CD14-positive monocyte (primary cell): ENCODE measurements at regions not wholly inside any gene's neighbourhood (a gene's known extent, or its start where the extent isn't known, plus 50 kb on each side); places are given as distances from the start of the nearest gene placed in this dataset.

Experiments
- DNase-seq, 3 donors: peaks; one replicate each; pipeline ENCODE4 v3.0.0-alpha.2; 2011 to 2022
- H2AFZ ChIP-seq: 2 replicates; pipeline ENCODE4 v1.6.0; 2012; ENCODE audit warnings: mild to moderate bottlenecking, low read depth, low read length, inconsistent platforms; ENCODE audit not compliant: insufficient read depth, poor library complexity, severe bottlenecking
- H3K27ac ChIP-seq, 2 donors: 1 replicate in 1 of 2; 2 replicates in 1 of 2; pipeline ENCODE4 v1.5.1; 2012 to 2013; ENCODE audit warnings: low read length in 2 of 2, control low read depth in 1 of 2, inconsistent platforms in 1 of 2, low read depth in 1 of 2, mild to moderate bottlenecking in 1 of 2
- H3K27me3 ChIP-seq, 2 donors: one replicate each; pipeline versions ENCODE4 v1.6.0 to v1.6.1; 2011 to 2013; ENCODE audit warnings: low read length in 2 of 2; ENCODE audit not compliant: control insufficient read depth in 2 of 2, insufficient read depth in 2 of 2
- H3K36me3 ChIP-seq, 2 donors: replicated peaks in 1 of 2; 1 replicate in 1 of 2; 2 replicates in 1 of 2; pipeline versions ENCODE4 v1.5.1 to v1.6.1; 2012 to 2013; ENCODE audit warnings: low read length in 2 of 2, control low read depth in 1 of 2, inconsistent platforms in 1 of 2, mild to moderate bottlenecking in 1 of 2; ENCODE audit not compliant: insufficient read depth in 2 of 2, control insufficient read depth in 1 of 2
- H3K4me1 ChIP-seq, 2 donors: 1 replicate in 1 of 2; 2 replicates in 1 of 2; pipeline versions ENCODE4 v1.5.1 to v1.6.1; 2012 to 2013; ENCODE audit warnings: low read length in 2 of 2, control low read depth in 1 of 2, inconsistent platforms in 1 of 2, mild to moderate bottlenecking in 1 of 2, moderate library complexity in 1 of 2; ENCODE audit not compliant: insufficient read depth in 2 of 2, control insufficient read depth in 1 of 2
- H3K4me2 ChIP-seq: replicated peaks from 2 replicates; pipeline ENCODE3; 2012; ENCODE audit warnings: low read length, moderate library complexity, mild to moderate bottlenecking; ENCODE audit not compliant: poor library complexity, severe bottlenecking; ENCODE audit errors: extremely low read depth
- H3K4me3 ChIP-seq, 3 experiments: fragments of 200-600 bp in 1 of 3; sonication (generic) in 1 of 3; replicated peaks in 1 of 3; 1 replicate in 2 of 3; 2 replicates in 1 of 3; pipeline ENCODE4 v1.5.1; 2011 to 2013; ENCODE audit warnings: low read length in 3 of 3, mild to moderate bottlenecking in 3 of 3, control low read depth in 2 of 3, low read depth in 2 of 3, inconsistent platforms in 1 of 3, moderate library complexity in 1 of 3
- H3K79me2 ChIP-seq: 2 replicates; pipeline ENCODE4 v1.6.0; 2012; ENCODE audit warnings: mild to moderate bottlenecking, control low read depth, inconsistent platforms, low read length, moderate library complexity; ENCODE audit not compliant: insufficient read depth
- H3K9ac ChIP-seq: 2 replicates; pipeline ENCODE4 v1.6.0; 2017; ENCODE audit warnings: low read length, mild to moderate bottlenecking; ENCODE audit not compliant: insufficient read depth, poor library complexity, severe bottlenecking
- H3K9me3 ChIP-seq, 2 donors: replicated peaks in 1 of 2; 1 replicate in 1 of 2; 2 replicates in 1 of 2; pipeline versions ENCODE4 v1.5.1 to v1.6.1; 2012 to 2013; ENCODE audit warnings: low read length in 2 of 2, control low read depth in 1 of 2; ENCODE audit not compliant: control insufficient read depth in 1 of 2, insufficient read depth in 1 of 2
- H4K20me1 ChIP-seq: 2 replicates; pipeline ENCODE4 v1.6.0; 2012; ENCODE audit warnings: mild to moderate bottlenecking, low read length, control low read depth, moderate library complexity; ENCODE audit not compliant: insufficient read depth
- H3K27ac Mint-ChIP-seq, 7 donors: one replicate each; pipeline ENCODE4 v1.8.0; 2020; ENCODE audit warnings: mild to moderate bottlenecking in 7 of 7, mixed read lengths in 7 of 7, moderate library complexity in 6 of 7, inconsistent platforms in 2 of 7
- H3K27me3 Mint-ChIP-seq, 3 donors: one replicate each; pipeline ENCODE4 v1.8.0; 2021 to 2022; ENCODE audit warnings: low read depth in 3 of 3, mild to moderate bottlenecking in 3 of 3, mixed read lengths in 3 of 3, moderate library complexity in 3 of 3, inconsistent platforms in 1 of 3
- H3K36me3 Mint-ChIP-seq, 2 donors: one replicate each; pipeline ENCODE4 v1.8.0; 2020; ENCODE audit warnings: mixed read lengths in 2 of 2, inconsistent platforms in 1 of 2, mild to moderate bottlenecking in 1 of 2
- H3K4me1 Mint-ChIP-seq: one replicate; pipeline ENCODE4 v1.8.0; 2020; ENCODE audit warnings: mild to moderate bottlenecking, mixed read lengths
- H3K4me3 Mint-ChIP-seq, 2 donors: one replicate each; pipeline ENCODE4 v1.8.0; 2020; ENCODE audit warnings: mild to moderate bottlenecking in 2 of 2, mixed read lengths in 2 of 2, moderate library complexity in 1 of 2
- H3K9me3 Mint-ChIP-seq, 7 donors: one replicate each; pipeline ENCODE4 v1.8.0; 2020 to 2022; ENCODE audit warnings: mixed read lengths in 7 of 7, mild to moderate bottlenecking in 6 of 7, moderate library complexity in 6 of 7, inconsistent platforms in 2 of 7
- WGBS: methylation state at CpG from one replicate; pipeline ENCODE4 v1.1.5; 2013; ENCODE audit warnings: missing lambda C conversion rate; ENCODE audit not compliant: insufficient coverage; 5-methylcytosine and 5-hydroxymethylcytosine counted together
- intact Hi-C, 2 donors: fragments of 100-400 bp; cut with micrococcal nuclease; formaldehyde crosslinking; loops; one replicate each; pipeline versions ENCODE4 v1.15.0 to v1.15.1; 2023
- TF ChIP-seq, protein P1 (sequence below): fragments of 200-600 bp; IDR thresholded peaks from one replicate; pipeline ENCODE4 v1.8.0; 2022; ENCODE audit warnings: antibody characterized with exemption, mild to moderate bottlenecking

DNA sequence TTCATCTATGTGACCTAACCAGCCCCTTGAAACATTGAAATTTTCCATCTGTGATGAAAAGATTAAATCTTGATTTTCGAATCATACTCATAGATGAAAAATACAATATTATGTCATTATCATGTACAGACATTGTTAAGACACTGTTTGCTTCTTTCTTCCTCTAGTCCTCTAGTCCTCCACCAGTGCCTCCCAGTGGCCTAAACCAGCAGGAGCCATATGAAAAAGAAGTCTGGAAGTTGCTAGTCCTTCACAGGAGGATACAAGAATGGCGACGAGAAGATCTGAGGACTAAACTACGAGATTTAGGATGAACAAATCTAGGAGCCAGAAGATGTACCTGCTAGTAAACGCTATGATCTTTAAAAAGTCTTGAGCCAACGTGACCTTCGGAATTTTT, 134.1 kb downstream of the SLC17A6 start:
- H2AFZ ChIP-seq, result no peak overlapping the region
- 80% methylated on average over 4 of the region's 7 CpGs for WGBS
- no peak overlapping the region for H3K4me2 ChIP-seq
- H3K27ac ChIP-seq, result no peak overlapping the region
- no peaks in the 10 kb centered on the region for H4K20me1 ChIP-seq
- H3K27me3 ChIP-seq, result no peaks in the 10 kb centered on the region
- H3K4me3 ChIP-seq, result no peak overlapping the region
- Mint-ChIP-seq H3K27me3 (peaks cover 0 to 2% (median 0%) of the 10 kb centered on the region in 3 donors), H3K9me3 (peaks cover 0 to 4% (median 0%) of the 10 kb centered on the region in 7 donors), H3K27ac (no peak overlapping the region), H3K36me3 (no peaks in the 10 kb centered on the region), H3K4me1 (no peaks in the 10 kb centered on the region), H3K4me3 (no peak overlapping the region)
- H3K4me1 ChIP-seq, result no peaks in the 10 kb centered on the region
- no peak overlapping the region for H3K9ac ChIP-seq
- DNase-seq, result no peak
- TF ChIP-seq, protein P1, sequence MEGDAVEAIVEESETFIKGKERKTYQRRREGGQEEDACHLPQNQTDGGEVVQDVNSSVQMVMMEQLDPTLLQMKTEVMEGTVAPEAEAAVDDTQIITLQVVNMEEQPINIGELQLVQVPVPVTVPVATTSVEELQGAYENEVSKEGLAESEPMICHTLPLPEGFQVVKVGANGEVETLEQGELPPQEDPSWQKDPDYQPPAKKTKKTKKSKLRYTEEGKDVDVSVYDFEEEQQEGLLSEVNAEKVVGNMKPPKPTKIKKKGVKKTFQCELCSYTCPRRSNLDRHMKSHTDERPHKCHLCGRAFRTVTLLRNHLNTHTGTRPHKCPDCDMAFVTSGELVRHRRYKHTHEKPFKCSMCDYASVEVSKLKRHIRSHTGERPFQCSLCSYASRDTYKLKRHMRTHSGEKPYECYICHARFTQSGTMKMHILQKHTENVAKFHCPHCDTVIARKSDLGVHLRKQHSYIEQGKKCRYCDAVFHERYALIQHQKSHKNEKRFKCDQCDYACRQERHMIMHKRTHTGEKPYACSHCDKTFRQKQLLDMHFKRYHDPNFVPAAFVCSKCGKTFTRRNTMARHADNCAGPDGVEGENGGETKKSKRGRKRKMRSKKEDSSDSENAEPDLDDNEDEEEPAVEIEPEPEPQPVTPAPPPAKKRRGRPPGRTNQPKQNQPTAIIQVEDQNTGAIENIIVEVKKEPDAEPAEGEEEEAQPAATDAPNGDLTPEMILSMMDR, result no peak
- no peaks in the 10 kb centered on the region for H3K36me3 ChIP-seq
- H3K9me3 ChIP-seq, result no peaks in the 10 kb centered on the region
- intact Hi-C loops, result no loop called here
- H3K79me2 ChIP-seq, result no peaks in the 10 kb centered on the region

DNA sequence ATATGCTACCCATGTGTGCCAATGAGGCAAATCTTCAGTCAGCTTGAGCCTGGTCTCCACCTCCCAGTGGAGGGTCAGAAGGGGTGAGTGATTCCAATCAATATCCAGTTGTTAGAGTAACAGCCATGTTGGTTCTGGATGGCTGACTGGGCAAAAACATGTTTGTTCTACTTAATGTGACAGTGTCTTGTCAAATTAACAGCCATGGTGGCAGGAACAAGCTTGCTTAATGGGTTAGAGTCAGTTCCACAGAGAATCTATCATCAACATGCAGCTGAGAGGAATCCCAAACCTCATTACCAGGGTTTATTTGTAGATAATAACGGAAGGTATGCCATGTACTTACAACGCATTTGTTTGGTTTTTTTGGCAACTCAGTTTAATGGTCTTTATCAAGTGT, 133.2 kb downstream of the SLC17A6 start:
- no peaks in the 10 kb centered on the region for H3K79me2 ChIP-seq
- Mint-ChIP-seq H3K36me3 (no peaks in the 10 kb centered on the region), H3K27ac (no peak overlapping the region), H3K27me3 (peaks cover 0 to 2% (median 0%) of the 10 kb centered on the region in 3 donors), H3K4me3 (no peak overlapping the region), H3K4me1 (no peaks in the 10 kb centered on the region), H3K9me3 (peaks cover 0 to 4% (median 0%) of the 10 kb centered on the region in 7 donors)
- no peak overlapping the region for H3K4me2 ChIP-seq
- no peaks in the 10 kb centered on the region for H3K36me3 ChIP-seq
- no peaks in the 10 kb centered on the region for H3K4me1 ChIP-seq
- H3K27me3 ChIP-seq, result no peaks in the 10 kb centered on the region
- H4K20me1 ChIP-seq, result no peaks in the 10 kb centered on the region
- no peaks in the 10 kb centered on the region for H3K9me3 ChIP-seq
- TF ChIP-seq, protein P1, result no peak
- no peak overlapping the region for H3K4me3 ChIP-seq
- WGBS, result no CpG with 5 or more reads among the region's 2 CpGs
- H3K27ac ChIP-seq, result no peak overlapping the region
- intact Hi-C loops, result no loop called here
- no peak for DNase-seq
- H3K9ac ChIP-seq, result no peak overlapping the region
- no peak overlapping the region for H2AFZ ChIP-seq
